GM12878 (cell line): ENCODE measurements at regions not wholly inside any gene's neighbourhood (a gene's known extent, or its start where the extent isn't known, plus 50 kb on each side); places are given as distances from the start of the nearest gene placed in this dataset.

Experiments used
- ATAC-seq: fragments of 200-7000 bp; cut with Tn5 transposase; 3 replicates; pipeline ENCODE4 v1.9.1; 2020; ENCODE audit warnings: mild to moderate bottlenecking, moderate library complexity
- BruUV-seq: library from RNA; stranded (reverse); fragments of 400-500 nt; replicated peaks from 2 replicates; lab custom pipeline; 2021; lab: Mats Ljungman, UMichigan
- CTCF ChIA-PET: fragments of 300-600 bp; sonication (Branson Sonifier 250); formaldehyde crosslinking; extraction: SDS; loops from one replicate; lab custom pipeline; 2021; ENCODE audit warnings: inconsistent platforms; lab: Yijun Ruan, JAX
- POLR2A ChIA-PET: fragments of 350-600 bp; formaldehyde crosslinking; extraction: SDS; loops from one replicate; lab custom pipeline; 2021; ENCODE audit warnings: inconsistent platforms; lab: Charles Lee
- RAD21 ChIA-PET: fragments of 300-600 bp; sonication (Branson Sonifier 250); formaldehyde crosslinking; loops from one replicate; lab custom pipeline; 2023; ENCODE audit warnings: antibody characterized with exemption; ENCODE audit not compliant: unreplicated experiment; lab: Charles Lee
- SMC1A ChIA-PET: fragments of 300-600 bp; sonication (Branson Sonifier 250); formaldehyde crosslinking; loops from one replicate; lab custom pipeline; 2023; ENCODE audit not compliant: unreplicated experiment, uncharacterized antibody; lab: Charles Lee
- DNase-seq: peaks from one replicate; pipeline ENCODE4 v3.0.0-alpha.2; 2011; ENCODE audit warnings: low read depth, low spot score
- FAIRE-seq: peaks from 3 replicates; lab custom pipeline; 2011; peaks lifted over from hg19 to GRCh38; lab: Jason Lieb, UNC
- H2AFZ ChIP-seq: 2 replicates; pipeline ENCODE4 v1.6.0; 2011; ENCODE audit warnings: low read depth, low read length, control low read depth; ENCODE audit not compliant: control insufficient read depth
- H3K27ac ChIP-seq: 2 replicates; pipeline ENCODE4 v1.5.1; 2011; ENCODE audit warnings: control low read depth; ENCODE audit not compliant: control insufficient read depth, insufficient read depth
- H3K27me3 ChIP-seq, 2 experiments: replicated peaks in 1 of 2; 2 replicates each; pipeline versions ENCODE4 v1.6.0 to v1.6.1; 2011; ENCODE audit warnings: low read length in 1 of 2; ENCODE audit not compliant: control insufficient read depth in 2 of 2, insufficient read depth in 2 of 2
- H3K36me3 ChIP-seq, 2 experiments: 2 replicates each; pipeline ENCODE4 v1.5.1; 2011; ENCODE audit warnings: low read length in 1 of 2; ENCODE audit not compliant: control insufficient read depth in 2 of 2, insufficient read depth in 2 of 2
- H3K4me1 ChIP-seq: 2 replicates; pipeline ENCODE4 v1.6.1; 2011; ENCODE audit warnings: mild to moderate bottlenecking, low read length, moderate library complexity, mixed read lengths; ENCODE audit not compliant: control insufficient read depth, insufficient read depth
- H3K4me2 ChIP-seq: 2 replicates; pipeline ENCODE4 v1.6.0; 2011; ENCODE audit warnings: control low read depth; ENCODE audit not compliant: control insufficient read depth, insufficient read depth
- H3K4me3 ChIP-seq: fragments of 200-600 bp; sonication (generic); 2 replicates; pipeline ENCODE4 v1.5.1; 2016
- H3K79me2 ChIP-seq: 2 replicates; pipeline ENCODE4 v1.6.0; 2011; ENCODE audit warnings: low read length; ENCODE audit not compliant: control insufficient read depth, insufficient read depth
- H3K9ac ChIP-seq: 2 replicates; pipeline ENCODE4 v1.8.0; 2011; ENCODE audit warnings: low read length, control low read depth, mixed read lengths; ENCODE audit not compliant: control insufficient read depth, insufficient read depth
- H3K9me3 ChIP-seq: replicated peaks from 3 replicates; pipeline ENCODE4 v1.5.1; 2011; ENCODE audit warnings: mild to moderate bottlenecking, low read length; ENCODE audit not compliant: control insufficient read depth, insufficient read depth
- H4K20me1 ChIP-seq: 2 replicates; pipeline ENCODE4 v1.6.0; 2011; ENCODE audit not compliant: control insufficient read depth, insufficient read depth
- ATF2 ChIP-seq: IDR thresholded peaks from 2 replicates; pipeline ENCODE4 v1.6.1; 2012; ENCODE audit warnings: low read length, inconsistent platforms
- EED ChIP-seq: sonication (generic); IDR thresholded peaks from 2 replicates; pipeline ENCODE4 v1.6.1; 2016; ENCODE audit warnings: antibody characterized with exemption, low read depth
- ESRRA ChIP-seq: IDR thresholded peaks from 2 replicates; pipeline ENCODE4 v1.6.1; 2012; ENCODE audit warnings: mild to moderate bottlenecking, low read length, improper control_type of control experiment
- ETV6 ChIP-seq, 2 experiments: fragments of 450-650 bp in 1 of 2; IDR thresholded peaks in 1 of 2; conservative IDR thresholded peaks in 1 of 2; 2 replicates each; pipeline ENCODE4 v1.6.1; 2014; ENCODE audit warnings: antibody characterized with exemption in 1 of 2, borderline replicate concordance in 1 of 2, low read depth in 1 of 2, mild to moderate bottlenecking in 1 of 2, moderate library complexity in 1 of 2
- IRF4 ChIP-seq: IDR thresholded peaks from 2 replicates; pipeline ENCODE4 v1.6.1; 2011; ENCODE audit warnings: low read depth, low read length
- KLF5 ChIP-seq: fragments of 450-650 bp; IDR thresholded peaks from 2 replicates; pipeline ENCODE4 v1.6.1; 2014; ENCODE audit warnings: mild to moderate bottlenecking; ENCODE audit not compliant: partially characterized antibody
- MEF2A ChIP-seq: IDR thresholded peaks from 2 replicates; pipeline ENCODE4 v1.6.1; 2011; ENCODE audit warnings: low read depth, mild to moderate bottlenecking, low read length, moderate library complexity; ENCODE audit not compliant: insufficient read depth
- MXI1 ChIP-seq: fragments of 150-350 bp; IDR thresholded peaks from 2 replicates; pipeline ENCODE4 v1.6.1; 2011; ENCODE audit warnings: low read depth, mild to moderate bottlenecking, inconsistent platforms, low read length, improper control_type of control experiment
- RCOR1 ChIP-seq: conservative IDR thresholded peaks from 2 replicates; pipeline ENCODE4 v1.6.1; 2012; ENCODE audit warnings: low read depth, low read length, improper control_type of control experiment
- REST ChIP-seq: IDR thresholded peaks from 2 replicates; pipeline ENCODE4 v1.6.1; 2012; ENCODE audit warnings: mild to moderate bottlenecking, low read depth, low read length
- SMC3 ChIP-seq: IDR thresholded peaks from 2 replicates; pipeline ENCODE4 v1.6.1; 2011; ENCODE audit warnings: low read length, improper control_type of control experiment, borderline replicate concordance
- SP1 ChIP-seq: IDR thresholded peaks from one replicate; pipeline ENCODE4 v1.6.1; 2011; ENCODE audit warnings: low read depth, low read length
- SREBF1 ChIP-seq: IDR thresholded peaks from 2 replicates; pipeline ENCODE4 v1.6.1; 2012; ENCODE audit warnings: mild to moderate bottlenecking, low read length
- SRF ChIP-seq, 2 experiments: IDR thresholded peaks; 2 replicates each; pipeline ENCODE4 v1.6.1; 2011; ENCODE audit warnings: low read depth in 2 of 2, low read length in 2 of 2, mild to moderate bottlenecking in 1 of 2, moderate library complexity in 1 of 2
- YBX1 ChIP-seq: fragments of 450-650 bp; IDR thresholded peaks from 2 replicates; pipeline ENCODE4 v1.6.1; 2016; ENCODE audit warnings: antibody characterized with exemption
- WGBS: methylation state at CpG from one replicate; pipeline ENCODE4 v1.1.6; 2016; ENCODE audit warnings: low lambda C conversion rate; ENCODE audit not compliant: insufficient replicate concordance, insufficient coverage; ENCODE audit errors: missing lambda C conversion rate; 5-methylcytosine and 5-hydroxymethylcytosine counted together
- in situ Hi-C: fragments of 300-500 bp; cut with MboI; formaldehyde crosslinking; loops from 9 replicates; pipeline ENCODE4 v1.14.3; 2018; ENCODE audit warnings: mixed read lengths
- intact Hi-C: fragments of 100-400 bp; cut with micrococcal nuclease; formaldehyde crosslinking; loops from one replicate; pipeline ENCODE4 v1.14.2; 2022; ENCODE audit not compliant: unreplicated experiment

- no peak for FAIRE-seq
- no peaks in the 10 kb centered on the region for H3K9me3 ChIP-seq
- no peak overlapping the region for H3K9ac ChIP-seq
- ChIA-PET SMC1A (no interaction called here), CTCF (no interaction called here), POLR2A (no interaction called here), RAD21 (no interaction called here)
- H3K27ac ChIP-seq = no peak overlapping the region
- no peak for TF ChIP-seq MEF2A
- H3K4me2 ChIP-seq = no peak overlapping the region
- no peaks in the 10 kb centered on the region for H3K27me3 ChIP-seq
- intact Hi-C loops (no loop called here), in situ Hi-C loops (no loop called here)
- H3K4me3 ChIP-seq = no peak overlapping the region
- H2AFZ ChIP-seq = no peak overlapping the region
- no peaks in the 10 kb centered on the region for H3K36me3 ChIP-seq
- no peak for DNase-seq
- no peaks in the 10 kb centered on the region for H3K79me2 ChIP-seq
- WGBS = 35% methylated on average over 6 of the region's 7 CpGs
- H4K20me1 ChIP-seq = no peaks in the 10 kb centered on the region
- BruUV-seq = no TSS peak
- no peaks in the 10 kb centered on the region for H3K4me1 ChIP-seq
- no peak for ATAC-seq
Observed at GRCh38 chr10:65176994-65177393, 1655.8 kb downstream of the REEP3 start.

- WGBS = 39% methylated on average over 1 of the region's 1 CpG
- H4K20me1 ChIP-seq = no peaks in the 10 kb centered on the region
- no peaks in the 10 kb centered on the region for H3K79me2 ChIP-seq
- no peak overlapping the region for H2AFZ ChIP-seq
- H3K27me3 ChIP-seq = no peaks in the 10 kb centered on the region
- no peak overlapping the region for H3K27ac ChIP-seq
- SMC1A ChIA-PET = no interaction called here
- no peaks in the 10 kb centered on the region for H3K4me1 ChIP-seq
- H3K9me3 ChIP-seq = no peaks in the 10 kb centered on the region
- BruUV-seq = no TSS peak
- ATAC-seq = no peak
- no peaks in the 10 kb centered on the region for H3K36me3 ChIP-seq
- POLR2A ChIA-PET = no interaction called here
- no peak for DNase-seq
- no peak overlapping the region for H3K4me2 ChIP-seq
- RAD21 ChIA-PET = no interaction called here
- in situ Hi-C loops (no loop called here), intact Hi-C loops (no loop called here)
- no peak for FAIRE-seq
- CTCF ChIA-PET = interaction anchor here (0.9 kb wide), 1 partner anchor 93 kb away, joined by 3 read pairs; no protein-coding TSS in a partner anchor
- no peak overlapping the region for H3K9ac ChIP-seq
- no peak overlapping the region for H3K4me3 ChIP-seq
- TF ChIP-seq SMC3 (no peak), SRF (IDR thresholded peaks at IDR 0.05; ENCODE audit: low read depth in 2 of 2, low read length in 2 of 2) (no peak), RCOR1 (no peak), ETV6 (conservative IDR thresholded peaks at IDR 0.05 in 1 of 2, IDR thresholded peaks at IDR 0.05 in 1 of 2; ENCODE audit: borderline replicate concordance in 1 of 2, low read depth in 1 of 2) (no peak), IRF4 (no peak), REST (no peak), YBX1 (no peak), ATF2 (no peak), SP1 (no peak), EED (no peak), KLF5 (no peak), SREBF1 (no peak), MXI1 (no peak), ESRRA (no peak)
Observed at GRCh38 chr10:65183236-65183635, 1662.0 kb downstream of the REEP3 start.
